ENCODE measurements at regions not wholly inside any gene's neighbourhood (a gene's known extent, or its start where the extent isn't known, plus 50 kb on each side); places are given as distances from the start of the nearest gene placed in this dataset.

DNA sequence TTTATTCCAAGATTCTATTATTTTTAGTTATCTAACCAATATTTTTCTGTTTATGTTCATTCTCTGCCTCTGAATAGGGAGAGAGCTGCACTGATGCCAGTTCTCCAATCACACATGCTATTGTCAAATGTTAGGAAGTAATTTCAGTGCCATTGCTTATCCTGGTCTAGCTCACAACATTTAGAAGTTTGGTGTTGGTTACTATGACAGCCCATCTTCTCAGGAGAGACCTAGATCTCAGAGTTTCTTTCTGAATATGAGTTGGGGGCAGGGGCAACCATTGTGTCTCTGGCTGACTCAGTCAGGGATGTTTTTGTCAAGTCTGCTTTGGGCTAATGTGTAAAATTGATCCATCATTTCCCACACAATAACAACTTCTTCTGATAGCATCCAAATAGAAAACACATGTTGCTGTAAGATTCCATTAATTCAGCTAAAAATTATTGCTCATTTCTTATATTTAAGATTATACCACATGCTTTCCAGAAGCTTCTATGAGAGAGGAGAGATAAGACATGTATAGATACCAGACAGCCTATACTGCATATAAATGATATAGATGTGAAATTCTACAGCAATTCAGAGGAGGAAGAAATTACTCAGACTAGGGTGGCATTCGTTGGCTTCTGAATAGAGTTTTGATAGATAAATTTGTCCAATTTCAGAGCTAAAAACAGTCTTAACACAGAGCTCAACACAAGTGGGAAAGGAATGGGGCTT lies 64.8 kb downstream of the DACT1 start (continued):
- no peak for TF ChIP-seq ASH2L (IDR thresholded peaks at IDR 0.05; ENCODE audit: low read length)
- TF ChIP-seq ZNF274 (IDR thresholded peaks at IDR 0.05; ENCODE audit: borderline replicate concordance, extremely low read depth, low read length): no peak
- no peak for TF ChIP-seq SIN3A (conservative IDR thresholded peaks at IDR 0.05 in 1 of 2, IDR thresholded peaks at IDR 0.05 in 1 of 2; ENCODE audit: low read depth in 1 of 2, low read length in 2 of 2)
- TF ChIP-seq BCL11A (IDR thresholded peaks at IDR 0.05; ENCODE audit: low read depth in 2 of 2, low read length in 2 of 2): no peak
